Panc1 (cell line): ENCODE measurements at regions not wholly inside any gene's neighbourhood (a gene's known extent, or its start where the extent isn't known, plus 50 kb on each side); places are given as distances from the start of the nearest gene placed in this dataset.

ENCODE experiments used
- ATAC-seq: fragments of 200-7000 bp; cut with Tn5 transposase; 2 replicates; pipeline ENCODE4 v1.9.1; 2020; ENCODE audit warnings: mild to moderate bottlenecking, moderate library complexity
- BruUV-seq: library from RNA; stranded (reverse); fragments of 400-500 nt; replicated peaks from 2 replicates; lab custom pipeline; 2021; lab: Mats Ljungman, UMichigan
- CTCF ChIA-PET: fragments of 300-600 bp; sonication (Branson Sonifier 250); formaldehyde crosslinking; loops from one replicate; lab custom pipeline; 2022; ENCODE audit warnings: antibody characterized with exemption; lab: Charles Lee
- POLR2A ChIA-PET: fragments of 300-600 bp; sonication (Branson Sonifier 250); formaldehyde crosslinking; loops from one replicate; lab custom pipeline; 2022; ENCODE audit warnings: antibody characterized with exemption; lab: Charles Lee
- DNase-seq: peaks from one replicate; pipeline ENCODE4 v3.0.0-alpha.2; 2010; ENCODE audit warnings: low read depth, low spot score
- H3K27ac ChIP-seq: 2 replicates; pipeline ENCODE4 v1.5.1; 2011; ENCODE audit warnings: mild to moderate bottlenecking, low read length, inconsistent platforms
- H3K27me3 ChIP-seq: fragments of 200-500 bp; sonication (Bioruptor generic); 2 replicates; pipeline ENCODE4 v1.6.0; 2014; ENCODE audit warnings: low read length, inconsistent platforms; ENCODE audit not compliant: control insufficient read depth, insufficient read depth
- H3K36me3 ChIP-seq: fragments of 200-500 bp; sonication (Bioruptor generic); 2 replicates; pipeline ENCODE4 v1.5.1; 2014; ENCODE audit warnings: inconsistent platforms, mild to moderate bottlenecking, low read length, moderate library complexity; ENCODE audit not compliant: control insufficient read depth, insufficient read depth
- H3K4me1 ChIP-seq: 2 replicates; pipeline ENCODE4 v1.5.1; 2011; ENCODE audit warnings: inconsistent platforms, mild to moderate bottlenecking, low read length, moderate library complexity; ENCODE audit not compliant: control insufficient read depth, insufficient read depth
- H3K4me3 ChIP-seq, 2 experiments: 2 replicates each; pipeline ENCODE4 v1.5.1; 2011 to 2012; ENCODE audit warnings: low read depth in 2 of 2, low read length in 2 of 2, mild to moderate bottlenecking in 2 of 2, inconsistent platforms in 1 of 2, moderate library complexity in 1 of 2
- H3K9me3 ChIP-seq: fragments of 200-500 bp; sonication (Bioruptor generic); 2 replicates; pipeline ENCODE4 v1.5.1; 2014; ENCODE audit warnings: low read depth, mild to moderate bottlenecking, inconsistent platforms, low read length, moderate library complexity; ENCODE audit not compliant: control insufficient read depth, insufficient read depth
- POLR2AphosphoS5 ChIP-seq: IDR thresholded peaks from 2 replicates; pipeline ENCODE4 v1.6.1; 2012; ENCODE audit warnings: mild to moderate bottlenecking, low read depth, low read length, moderate library complexity
- SIN3A ChIP-seq: IDR thresholded peaks from 2 replicates; pipeline ENCODE4 v1.6.1; 2012; ENCODE audit warnings: low read depth, mild to moderate bottlenecking, low read length, moderate library complexity, borderline replicate concordance; ENCODE audit not compliant: insufficient read depth
- TCF7L2 ChIP-seq: IDR thresholded peaks from 2 replicates; pipeline ENCODE4 v1.6.1; 2011; ENCODE audit warnings: mild to moderate bottlenecking, low read depth, low read length, inconsistent platforms
- in situ Hi-C: cut with HindIII; loops from 2 replicates; pipeline ENCODE4 v1.10.0; 2016; ENCODE audit warnings: low sequenced_read_pairs, low pct_unique_long_range_greater_than_20kb
- intact Hi-C: fragments of 100-400 bp; cut with micrococcal nuclease; formaldehyde crosslinking; loops from one replicate; pipeline ENCODE4 v1.10.0; 2022; ENCODE audit not compliant: unreplicated experiment
- TF ChIP-seq, protein P1 (sequence below): fragments of 450-650 bp; IDR thresholded peaks from 2 replicates; pipeline ENCODE4 v1.5.1; 2017; ENCODE audit warnings: mild to moderate bottlenecking
- TF ChIP-seq, protein P2 (sequence below), 2 experiments: IDR thresholded peaks; 2 replicates each; pipeline ENCODE4 v1.6.1; 2011 to 2012; ENCODE audit warnings: low read depth in 2 of 2, control low read depth in 1 of 2, low read length in 1 of 2, mild to moderate bottlenecking in 1 of 2, moderate library complexity in 1 of 2; ENCODE audit not compliant: insufficient read depth in 1 of 2

DNA sequence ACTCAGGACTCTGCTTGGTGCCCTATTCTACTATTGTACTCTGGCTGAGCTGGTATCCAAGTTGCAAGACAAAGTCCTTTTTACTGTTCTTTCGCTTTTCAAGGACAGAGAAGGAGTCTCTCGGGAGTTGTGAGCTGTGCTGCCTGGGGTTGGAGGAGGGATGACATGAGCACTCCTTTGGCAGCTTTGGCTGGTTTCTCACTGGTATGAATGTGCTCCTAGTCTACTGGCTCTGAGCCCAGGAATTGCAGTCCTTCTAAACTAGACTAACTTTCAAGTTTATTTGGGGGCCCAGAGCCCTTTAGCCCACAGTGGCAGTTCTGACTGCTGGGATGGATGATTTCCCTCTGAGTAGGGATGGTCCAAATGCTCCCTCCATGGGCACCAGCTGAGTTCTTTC, 997.1 kb downstream of the RAB28 start:
- no TSS peak for BruUV-seq
- TF ChIP-seq, protein P1, sequence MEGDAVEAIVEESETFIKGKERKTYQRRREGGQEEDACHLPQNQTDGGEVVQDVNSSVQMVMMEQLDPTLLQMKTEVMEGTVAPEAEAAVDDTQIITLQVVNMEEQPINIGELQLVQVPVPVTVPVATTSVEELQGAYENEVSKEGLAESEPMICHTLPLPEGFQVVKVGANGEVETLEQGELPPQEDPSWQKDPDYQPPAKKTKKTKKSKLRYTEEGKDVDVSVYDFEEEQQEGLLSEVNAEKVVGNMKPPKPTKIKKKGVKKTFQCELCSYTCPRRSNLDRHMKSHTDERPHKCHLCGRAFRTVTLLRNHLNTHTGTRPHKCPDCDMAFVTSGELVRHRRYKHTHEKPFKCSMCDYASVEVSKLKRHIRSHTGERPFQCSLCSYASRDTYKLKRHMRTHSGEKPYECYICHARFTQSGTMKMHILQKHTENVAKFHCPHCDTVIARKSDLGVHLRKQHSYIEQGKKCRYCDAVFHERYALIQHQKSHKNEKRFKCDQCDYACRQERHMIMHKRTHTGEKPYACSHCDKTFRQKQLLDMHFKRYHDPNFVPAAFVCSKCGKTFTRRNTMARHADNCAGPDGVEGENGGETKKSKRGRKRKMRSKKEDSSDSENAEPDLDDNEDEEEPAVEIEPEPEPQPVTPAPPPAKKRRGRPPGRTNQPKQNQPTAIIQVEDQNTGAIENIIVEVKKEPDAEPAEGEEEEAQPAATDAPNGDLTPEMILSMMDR, result no peak
- TF ChIP-seq POLR2AphosphoS5, result no peak
- TF ChIP-seq, protein P2, sequence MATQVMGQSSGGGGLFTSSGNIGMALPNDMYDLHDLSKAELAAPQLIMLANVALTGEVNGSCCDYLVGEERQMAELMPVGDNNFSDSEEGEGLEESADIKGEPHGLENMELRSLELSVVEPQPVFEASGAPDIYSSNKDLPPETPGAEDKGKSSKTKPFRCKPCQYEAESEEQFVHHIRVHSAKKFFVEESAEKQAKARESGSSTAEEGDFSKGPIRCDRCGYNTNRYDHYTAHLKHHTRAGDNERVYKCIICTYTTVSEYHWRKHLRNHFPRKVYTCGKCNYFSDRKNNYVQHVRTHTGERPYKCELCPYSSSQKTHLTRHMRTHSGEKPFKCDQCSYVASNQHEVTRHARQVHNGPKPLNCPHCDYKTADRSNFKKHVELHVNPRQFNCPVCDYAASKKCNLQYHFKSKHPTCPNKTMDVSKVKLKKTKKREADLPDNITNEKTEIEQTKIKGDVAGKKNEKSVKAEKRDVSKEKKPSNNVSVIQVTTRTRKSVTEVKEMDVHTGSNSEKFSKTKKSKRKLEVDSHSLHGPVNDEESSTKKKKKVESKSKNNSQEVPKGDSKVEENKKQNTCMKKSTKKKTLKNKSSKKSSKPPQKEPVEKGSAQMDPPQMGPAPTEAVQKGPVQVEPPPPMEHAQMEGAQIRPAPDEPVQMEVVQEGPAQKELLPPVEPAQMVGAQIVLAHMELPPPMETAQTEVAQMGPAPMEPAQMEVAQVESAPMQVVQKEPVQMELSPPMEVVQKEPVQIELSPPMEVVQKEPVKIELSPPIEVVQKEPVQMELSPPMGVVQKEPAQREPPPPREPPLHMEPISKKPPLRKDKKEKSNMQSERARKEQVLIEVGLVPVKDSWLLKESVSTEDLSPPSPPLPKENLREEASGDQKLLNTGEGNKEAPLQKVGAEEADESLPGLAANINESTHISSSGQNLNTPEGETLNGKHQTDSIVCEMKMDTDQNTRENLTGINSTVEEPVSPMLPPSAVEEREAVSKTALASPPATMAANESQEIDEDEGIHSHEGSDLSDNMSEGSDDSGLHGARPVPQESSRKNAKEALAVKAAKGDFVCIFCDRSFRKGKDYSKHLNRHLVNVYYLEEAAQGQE (IDR thresholded peaks at IDR 0.05; ENCODE audit: insufficient read depth in 1 of 2, low read depth in 2 of 2, low read length in 1 of 2), result no peak
- no peak for TF ChIP-seq SIN3A
- TF ChIP-seq TCF7L2, result no peak
- Histone ChIP-seq H3K27me3 (no peaks in the 10 kb centered on the region), H3K4me1 (no peaks in the 10 kb centered on the region), H3K9me3 (no peaks in the 10 kb centered on the region), H3K4me3 (no peak overlapping the region), H3K27ac (no peak overlapping the region), H3K36me3 (no peaks in the 10 kb centered on the region)
- CTCF ChIA-PET, result no interaction called here
- POLR2A ChIA-PET, result no interaction called here
- DNase-seq (no peak), ATAC-seq (no peak)
- intact Hi-C loops (no loop called here), in situ Hi-C loops (no loop called here)

DNA sequence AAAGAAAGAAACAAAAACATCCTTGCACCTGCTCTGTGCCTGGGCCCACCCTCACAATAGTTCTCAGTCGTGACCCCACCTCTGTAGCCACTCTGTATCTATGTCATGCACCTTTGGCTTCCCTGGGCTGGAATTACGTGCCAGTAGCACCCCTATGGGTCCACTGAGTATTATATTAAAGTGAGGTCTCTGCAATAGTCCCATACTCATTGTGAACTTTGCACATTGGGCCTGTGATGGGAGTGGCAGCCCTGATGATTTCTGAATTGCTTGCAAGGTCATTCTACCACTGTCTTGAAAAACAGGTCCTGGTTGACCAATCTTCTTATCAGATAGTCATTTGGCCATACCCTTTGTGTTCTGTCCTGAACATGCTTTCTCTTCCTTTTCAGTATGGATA, 1012.1 kb downstream of the RAB28 start:
- TF ChIP-seq, protein P1, result no peak
- no peak for TF ChIP-seq TCF7L2
- POLR2A ChIA-PET, result no interaction called here
- Histone ChIP-seq H3K27me3 (no peaks in the 10 kb centered on the region), H3K36me3 (no peaks in the 10 kb centered on the region), H3K27ac (no peak overlapping the region), H3K4me1 (no peaks in the 10 kb centered on the region), H3K9me3 (no peaks in the 10 kb centered on the region), H3K4me3 (no peak overlapping the region)
- no TSS peak for BruUV-seq
- intact Hi-C loops (no loop called here), in situ Hi-C loops (no loop called here)
- DNase-seq, result no peak
- CTCF ChIA-PET, result no interaction called here
- ATAC-seq, result no peak

DNA sequence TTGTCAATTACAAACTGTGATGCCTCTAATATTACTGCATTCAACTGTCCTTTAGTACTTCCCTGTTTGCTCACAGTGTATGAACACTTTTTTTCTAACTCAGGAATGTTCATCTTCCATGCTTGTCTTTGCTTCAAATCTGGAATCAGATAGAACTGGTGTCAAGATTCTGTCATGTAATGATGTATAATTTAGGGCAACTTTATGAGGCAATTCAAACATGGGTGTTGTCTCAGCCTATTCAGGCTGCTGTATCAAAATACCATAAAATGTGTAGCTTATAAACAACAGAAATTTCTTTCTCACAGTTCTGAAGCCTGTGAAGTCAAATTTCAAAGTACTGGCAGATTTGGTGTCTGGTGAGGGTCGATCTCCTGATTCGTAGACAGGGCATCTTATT, 1012.9 kb downstream of the RAB28 start:
- H3K4me1 ChIP-seq, result no peaks in the 10 kb centered on the region
- no peaks in the 10 kb centered on the region for H3K27me3 ChIP-seq
- POLR2A ChIA-PET, result no interaction called here
- H3K4me3 ChIP-seq, result no peak overlapping the region
- DNase-seq (no peak), ATAC-seq (no peak)
- no TSS peak for BruUV-seq
- intact Hi-C loops (no loop called here), in situ Hi-C loops (no loop called here)
- no peak overlapping the region for H3K27ac ChIP-seq
- TF ChIP-seq, protein P2 (IDR thresholded peaks at IDR 0.05; ENCODE audit: insufficient read depth in 1 of 2, low read depth in 2 of 2, low read length in 1 of 2), result no peak
- TF ChIP-seq SIN3A, result no peak
- TF ChIP-seq, protein P1, result no peak
- no peak for TF ChIP-seq POLR2AphosphoS5
- H3K36me3 ChIP-seq, result no peaks in the 10 kb centered on the region
- no peaks in the 10 kb centered on the region for H3K9me3 ChIP-seq
- CTCF ChIA-PET, result no interaction called here
